Mesothelial cell of epicardium (in vitro differentiated cells): ENCODE measurements at regions not wholly inside any gene's neighbourhood (a gene's known extent, or its start where the extent isn't known, plus 50 kb on each side); places are given as distances from the start of the nearest gene placed in this dataset.

Experiments
- DNase-seq, 2 experiments: peaks; one replicate each; pipeline ENCODE4 v3.0.0; 2021; ENCODE audit warnings: low spot score in 2 of 2; ENCODE audit not compliant: unreplicated experiment in 2 of 2
- H3K27ac Mint-ChIP-seq: 2 replicates; pipeline ENCODE4 v1.8.0; 2021; ENCODE audit warnings: mixed read lengths
- H3K27me3 Mint-ChIP-seq: 2 replicates; pipeline ENCODE4 v1.8.0; 2021; ENCODE audit warnings: low read depth, mixed read lengths
- H3K36me3 Mint-ChIP-seq: 2 replicates; pipeline ENCODE4 v1.8.0; 2021; ENCODE audit warnings: mixed read lengths
- H3K4me1 Mint-ChIP-seq: 2 replicates; pipeline ENCODE4 v1.8.0; 2021; ENCODE audit warnings: mixed read lengths
- H3K4me3 Mint-ChIP-seq: 2 replicates; pipeline ENCODE4 v1.8.0; 2021; ENCODE audit warnings: mild to moderate bottlenecking, moderate library complexity, mixed read lengths
- H3K9me3 Mint-ChIP-seq: 2 replicates; pipeline ENCODE4 v1.8.0; 2021; ENCODE audit warnings: mixed read lengths
- CTCF ChIP-seq: fragments of 200-600 bp; sonication (generic); IDR thresholded peaks from one replicate; pipeline ENCODE4 v1.5.0; 2021; ENCODE audit warnings: antibody characterized with exemption; ENCODE audit not compliant: unreplicated experiment

DNA sequence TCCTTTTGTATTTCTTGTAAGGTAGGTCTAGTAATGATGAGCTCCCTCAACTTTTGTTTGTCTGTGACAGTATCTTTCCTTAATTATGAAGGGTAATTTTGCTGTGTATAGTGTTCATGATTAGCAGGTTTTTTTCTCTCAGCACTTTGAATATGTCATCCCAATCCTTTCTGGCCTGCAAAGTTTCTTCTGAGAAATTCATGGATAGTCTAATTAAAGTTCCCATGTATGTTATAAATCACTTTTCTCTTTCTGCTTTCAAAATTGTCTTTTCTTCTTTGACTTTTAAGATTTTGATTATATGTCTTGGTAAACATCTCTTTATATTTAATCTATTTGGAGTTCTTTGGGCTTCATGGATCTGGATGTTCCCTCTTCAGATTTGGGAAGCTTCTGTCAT is 54.3 kb upstream of the ZKSCAN2 start:
- Mint-ChIP-seq H3K9me3 (peaks cover 63% of the 10 kb centered on the region), H3K4me3 (no peak overlapping the region), H3K36me3 (peaks cover 32% of the 10 kb centered on the region), H3K4me1 (no peaks in the 10 kb centered on the region), H3K27ac (no peak overlapping the region), H3K27me3 (no peaks in the 10 kb centered on the region)
- no peak for TF ChIP-seq CTCF
- DNase-seq: no peak

- Mint-ChIP-seq H3K27ac (no peak overlapping the region), H3K9me3 (peaks cover 55% of the 10 kb centered on the region), H3K4me1 (no peaks in the 10 kb centered on the region), H3K36me3 (peaks cover 32% of the 10 kb centered on the region), H3K4me3 (no peak overlapping the region), H3K27me3 (no peaks in the 10 kb centered on the region)
- TF ChIP-seq CTCF: no peak
- DNase-seq: no peak
Measured at GRCh38 chr16:25311039-25311438, 53.4 kb upstream of the ZKSCAN2 start.
